Uterus (tissue), 2 donors: ENCODE measurements at regions not wholly inside any gene's neighbourhood (a gene's known extent, or its start where the extent isn't known, plus 50 kb on each side); places are given as distances from the start of the nearest gene placed in this dataset.

Experiments
- CTCF ChIP-seq, 4 experiments: fragments of 200-600 bp in 2 of 4; fragments of 450-650 bp in 2 of 4; sonication (generic) in 2 of 4; IDR thresholded peaks; one replicate each; pipeline ENCODE4 v1.5.1; 2016 to 2019; ENCODE audit warnings: antibody characterized with exemption in 4 of 4, mild to moderate bottlenecking in 2 of 4, moderate library complexity in 1 of 4
- POLR2A ChIP-seq, 2 donors: fragments of 450-650 bp; IDR thresholded peaks; one replicate each; pipeline ENCODE4 v1.6.1; 2016; ENCODE audit warnings: antibody characterized with exemption in 2 of 2, mild to moderate bottlenecking in 1 of 2, moderate library complexity in 1 of 2

GRCh38 chr4:35565640-35566039 is 678.7 kb downstream of the ARAP2 start:
- no peak for TF ChIP-seq CTCF (IDR thresholded peaks at IDR 0.05)
- TF ChIP-seq POLR2A (IDR thresholded peaks at IDR 0.05): no peak
